H9 (cell line): ENCODE measurements at regions not wholly inside any gene's neighbourhood (a gene's known extent, or its start where the extent isn't known, plus 50 kb on each side); places are given as distances from the start of the nearest gene placed in this dataset.

Experiments
- DNase-seq: peaks from one replicate; pipeline ENCODE4 v3.0.0-alpha.2; 2017
- H2AFZ ChIP-seq: one replicate; pipeline ENCODE4 v1.6.1; 2013; ENCODE audit warnings: mild to moderate bottlenecking, low read length, control low read depth, moderate library complexity
- H2AK5ac ChIP-seq: 2 replicates; pipeline ENCODE4 v1.6.1; 2013; ENCODE audit warnings: low read length, control low read depth, mixed read lengths; ENCODE audit not compliant: insufficient read length
- H2BK120ac ChIP-seq: one replicate; pipeline ENCODE4 v1.6.1; 2013; ENCODE audit warnings: low read depth, mild to moderate bottlenecking, low read length, control low read depth, inconsistent platforms; ENCODE audit not compliant: poor library complexity, severe bottlenecking
- H2BK12ac ChIP-seq: 2 replicates; pipeline ENCODE4 v1.6.1; 2013; ENCODE audit warnings: low read length, control low read depth, mixed read lengths, low read depth; ENCODE audit not compliant: insufficient read length
- H2BK15ac ChIP-seq: 2 replicates; pipeline ENCODE4 v1.6.1; 2013; ENCODE audit warnings: low read depth, low read length, control low read depth
- H2BK20ac ChIP-seq: one replicate; pipeline ENCODE4 v1.6.1; 2013; ENCODE audit warnings: low read depth, mild to moderate bottlenecking, low read length, control low read depth, inconsistent platforms; ENCODE audit not compliant: poor library complexity, severe bottlenecking
- H2BK5ac ChIP-seq: 2 replicates; pipeline ENCODE4 v1.6.1; 2013; ENCODE audit warnings: low read length, control low read depth, mixed read lengths; ENCODE audit not compliant: insufficient read length
- H3K14ac ChIP-seq: 2 replicates; pipeline ENCODE4 v1.6.1; 2013; ENCODE audit warnings: low read length, control low read depth; ENCODE audit not compliant: insufficient read depth
- H3K18ac ChIP-seq: 2 replicates; pipeline ENCODE4 v1.6.1; 2013; ENCODE audit warnings: low read depth, mild to moderate bottlenecking, mixed read lengths, low read length, control low read depth; ENCODE audit not compliant: insufficient read length
- H3K23ac ChIP-seq: 2 replicates; pipeline ENCODE4 v1.6.1; 2013; ENCODE audit warnings: low read length, control low read depth, mixed read lengths, low read depth; ENCODE audit not compliant: insufficient read length
- H3K23me2 ChIP-seq: 2 replicates; pipeline ENCODE4 v1.6.1; 2013; ENCODE audit warnings: low read depth, mild to moderate bottlenecking, mixed read lengths, low read length, control low read depth; ENCODE audit not compliant: insufficient read length, poor library complexity, severe bottlenecking
- H3K27ac ChIP-seq: 2 replicates; pipeline ENCODE4 v1.5.1; 2013; ENCODE audit warnings: low read length, control low read depth, mixed read lengths, low read depth; ENCODE audit not compliant: insufficient read length
- H3K27me3 ChIP-seq: 2 replicates; pipeline ENCODE4 v1.6.1; 2013; ENCODE audit warnings: low read length, control low read depth, inconsistent platforms; ENCODE audit not compliant: insufficient read depth
- H3K4ac ChIP-seq: 2 replicates; pipeline ENCODE4 v1.6.1; 2013; ENCODE audit warnings: low read depth, mild to moderate bottlenecking, control low read depth, inconsistent platforms, low read length, moderate library complexity
- H3K4me1 ChIP-seq: 2 replicates; pipeline ENCODE4 v1.6.1; 2013; ENCODE audit warnings: low read length, control low read depth, inconsistent platforms; ENCODE audit not compliant: insufficient read depth
- H3K4me2 ChIP-seq: 2 replicates; pipeline ENCODE4 v1.6.1; 2013; ENCODE audit warnings: low read length, control low read depth, mixed read lengths; ENCODE audit not compliant: insufficient read length, insufficient read depth
- H3K56ac ChIP-seq: 2 replicates; pipeline ENCODE4 v1.6.1; 2013; ENCODE audit warnings: low read depth, mild to moderate bottlenecking, mixed read lengths, low read length, control low read depth; ENCODE audit not compliant: insufficient read length
- H3K79me1 ChIP-seq: 2 replicates; pipeline ENCODE4 v1.6.1; 2013; ENCODE audit warnings: low read depth, mild to moderate bottlenecking, moderate library complexity, low read length, control low read depth, inconsistent platforms; ENCODE audit not compliant: insufficient read depth, poor library complexity, severe bottlenecking
- H3K79me2 ChIP-seq: 2 replicates; pipeline ENCODE4 v1.6.1; 2013; ENCODE audit warnings: low read length, control low read depth, inconsistent platforms; ENCODE audit not compliant: insufficient read depth
- H3K9ac ChIP-seq: 2 replicates; pipeline ENCODE4 v1.6.1; 2013; ENCODE audit warnings: low read length, control low read depth, mixed read lengths; ENCODE audit not compliant: insufficient read length; ENCODE audit errors: extremely low read depth
- H3K9me3 ChIP-seq: one replicate; pipeline ENCODE4 v1.6.1; 2013; ENCODE audit warnings: low read depth, low read length, inconsistent platforms; ENCODE audit not compliant: control insufficient read depth
- H3T11ph ChIP-seq: one replicate; pipeline ENCODE4 v1.6.1; 2013; ENCODE audit warnings: mild to moderate bottlenecking, low read length, control low read depth, inconsistent platforms
- H4K20me1 ChIP-seq: one replicate; pipeline ENCODE4 v1.6.1; 2013; ENCODE audit not compliant: control insufficient read depth, insufficient read length, insufficient read depth
- H4K5ac ChIP-seq: 2 replicates; pipeline ENCODE4 v1.6.1; 2013; ENCODE audit warnings: low read depth, mild to moderate bottlenecking, mixed read lengths, low read length, control low read depth; ENCODE audit not compliant: insufficient read length
- H4K8ac ChIP-seq: replicated peaks from 2 replicates; pipeline ENCODE4 v1.6.1; 2013; ENCODE audit warnings: low read length, control low read depth, mixed read lengths, low read depth; ENCODE audit not compliant: insufficient read length
- H4K91ac ChIP-seq: 2 replicates; pipeline ENCODE4 v1.6.1; 2013; ENCODE audit warnings: low read depth, mild to moderate bottlenecking, moderate library complexity, mixed read lengths, low read length, control low read depth; ENCODE audit not compliant: insufficient read length
- H3K27ac Mint-ChIP-seq, 3 experiments: 2 replicates in 2 of 3; 3 replicates in 1 of 3; pipeline ENCODE4 v1.8.0; 2020 to 2021; ENCODE audit warnings: mixed read lengths in 3 of 3, mild to moderate bottlenecking in 1 of 3, moderate library complexity in 1 of 3
- H3K27me3 Mint-ChIP-seq: 2 replicates; pipeline ENCODE4 v1.8.0; 2021; ENCODE audit warnings: low read depth, mild to moderate bottlenecking, moderate library complexity, mixed read lengths
- H3K36me3 Mint-ChIP-seq, 3 experiments: 2 replicates in 2 of 3; 3 replicates in 1 of 3; pipeline ENCODE4 v1.8.0; 2020 to 2021; ENCODE audit warnings: low read depth in 3 of 3, mixed read lengths in 3 of 3; ENCODE audit not compliant: insufficient read depth in 1 of 3
- H3K4me1 Mint-ChIP-seq, 2 experiments: 2 replicates each; pipeline ENCODE4 v1.8.0; 2020; ENCODE audit warnings: mixed read lengths in 2 of 2
- H3K4me3 Mint-ChIP-seq, 2 experiments: 2 replicates in 1 of 2; 3 replicates in 1 of 2; pipeline ENCODE4 v1.8.0; 2020 to 2021; ENCODE audit warnings: mild to moderate bottlenecking in 2 of 2, mixed read lengths in 2 of 2, moderate library complexity in 1 of 2
- H3K9me3 Mint-ChIP-seq, 2 experiments: 2 replicates in 1 of 2; 3 replicates in 1 of 2; pipeline ENCODE4 v1.8.0; 2020; ENCODE audit warnings: mild to moderate bottlenecking in 2 of 2, mixed read lengths in 2 of 2, moderate library complexity in 1 of 2
- CTCF ChIP-seq: fragments of 200-600 bp; sonication (generic); conservative IDR thresholded peaks from 3 replicates; pipeline ENCODE4 v1.8.0; 2021; ENCODE audit warnings: antibody characterized with exemption, mild to moderate bottlenecking
- WGBS: extraction: QIAGEN DNeasy Blood & Tissue Kit; methylation state at CpG from one replicate; pipeline ENCODE4 v1.1.7; 2013; ENCODE audit warnings: missing lambda C conversion rate, low lambda C conversion rate, mixed read lengths; ENCODE audit not compliant: insufficient read length; ENCODE audit errors: extremely low coverage; 5-methylcytosine and 5-hydroxymethylcytosine counted together

- no peak overlapping the region for H3K9ac ChIP-seq
- no peaks in the 10 kb centered on the region for H3K4me1 ChIP-seq
- H2BK20ac ChIP-seq: no peak overlapping the region
- H3K27ac ChIP-seq: no peak overlapping the region
- no peak overlapping the region for H2BK5ac ChIP-seq
- no peak overlapping the region for H3K4ac ChIP-seq
- H2AFZ ChIP-seq: no peak overlapping the region
- H2BK12ac ChIP-seq: no peak overlapping the region
- no peak for TF ChIP-seq CTCF
- H3K79me1 ChIP-seq: no peaks in the 10 kb centered on the region
- H3K27me3 ChIP-seq: no peaks in the 10 kb centered on the region
- H2AK5ac ChIP-seq: no peak overlapping the region
- H3K9me3 ChIP-seq: no peaks in the 10 kb centered on the region
- no peak overlapping the region for H4K8ac ChIP-seq
- Mint-ChIP-seq H3K27me3 (no peaks in the 10 kb centered on the region), H3K9me3 (no peaks in the 10 kb centered on the region), H3K4me1 (no peaks in the 10 kb centered on the region), H3K36me3 (no peaks in the 10 kb centered on the region), H3K27ac (peak overlapping the region in 1 of 3 experiments; percentile 38; a peak in 1 of 7 replicates), H3K4me3 (no peak overlapping the region)
- H3K23ac ChIP-seq: no peak overlapping the region
- WGBS: no CpG with 5 or more reads among the region's 5 CpGs
- H3K56ac ChIP-seq: no peak overlapping the region
- H3K79me2 ChIP-seq: no peaks in the 10 kb centered on the region
- H4K5ac ChIP-seq: no peak overlapping the region
- no peak overlapping the region for H3T11ph ChIP-seq
- H4K20me1 ChIP-seq: no peaks in the 10 kb centered on the region
- no peak overlapping the region for H2BK120ac ChIP-seq
- no peak overlapping the region for H3K4me2 ChIP-seq
- H3K18ac ChIP-seq: no peak overlapping the region
- H2BK15ac ChIP-seq: no peak overlapping the region
- H3K23me2 ChIP-seq: no peaks in the 10 kb centered on the region
- H4K91ac ChIP-seq: no peak overlapping the region
- no peak for DNase-seq
- no peak overlapping the region for H3K14ac ChIP-seq
These were observed 1482.8 kb downstream of the OLFM4 start for GRCh38 chr13:54511366-54511765.
